Medulla oblongata (tissue), 1 donor: ENCODE measurements at regions not wholly inside any gene's neighbourhood (a gene's known extent, or its start where the extent isn't known, plus 50 kb on each side); places are given as distances from the start of the nearest gene placed in this dataset.

Experiments
- DNase-seq: peaks from one replicate; pipeline ENCODE4 v3.0.0-alpha.2; 2015; ENCODE audit errors: extremely low spot score

DNA sequence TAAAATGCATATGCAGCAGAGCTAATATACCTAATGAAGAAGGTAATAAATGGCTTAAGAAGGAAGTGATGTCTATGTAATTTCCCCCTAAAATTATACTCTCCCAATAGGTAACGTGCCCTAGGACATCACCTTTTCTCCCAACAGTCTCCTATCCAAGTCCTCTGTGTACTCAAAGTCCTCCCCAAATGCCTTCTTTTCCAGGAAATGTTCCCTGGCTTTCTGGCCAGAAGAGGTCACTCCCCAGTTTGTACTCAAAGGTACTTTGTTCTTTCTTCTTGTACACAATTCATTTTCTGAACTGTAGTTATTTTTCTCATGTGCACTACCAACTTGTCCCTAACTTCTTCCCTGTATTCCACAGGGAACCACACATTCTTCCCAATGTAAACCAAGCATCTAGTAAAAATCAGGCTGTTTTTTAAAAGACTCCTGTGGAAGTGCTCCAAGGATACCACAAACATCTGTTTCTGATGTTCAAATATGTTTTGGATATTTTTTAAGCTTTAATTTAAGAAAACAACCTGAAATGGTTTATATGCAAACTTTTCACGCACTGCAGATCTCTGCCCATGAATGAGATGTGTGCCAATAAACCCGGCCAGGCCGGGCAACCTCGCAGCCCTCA is 262.3 kb upstream of the KLF14 start:
- DNase-seq, result no peak

DNA sequence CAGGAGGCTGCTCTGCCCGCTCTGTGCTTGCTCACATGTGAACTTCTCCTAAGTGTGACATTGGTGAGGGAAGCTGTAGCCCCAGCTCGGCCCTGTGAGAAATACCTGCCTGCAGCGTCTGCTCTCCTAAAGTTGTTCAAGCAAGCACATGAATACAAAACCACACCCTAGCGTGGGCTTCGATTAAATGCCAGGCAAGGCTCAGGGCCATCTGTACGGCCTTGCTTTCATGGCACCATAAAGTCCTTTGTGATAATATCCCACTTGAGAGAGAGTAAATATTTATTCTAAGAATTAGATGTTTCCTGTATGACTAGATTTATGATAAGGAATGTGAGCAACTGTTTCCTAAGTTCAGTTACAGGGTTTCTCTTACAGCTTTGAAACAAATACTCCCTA is 262.8 kb upstream of the KLF14 start:
- no peak for DNase-seq

GRCh38 chr7:130998993-130999602 is 265.1 kb upstream of the KLF14 start:
- no peak for DNase-seq

- no peak for DNase-seq
Measured at GRCh38 chr7:130999926-131000325, 265.9 kb upstream of the KLF14 start.

- DNase-seq, result no peak
Measured at GRCh38 chr7:131000389-131000788, 266.4 kb upstream of the KLF14 start.

- DNase-seq, result no peak
Measured at GRCh38 chr7:131000873-131001272, 266.9 kb upstream of the KLF14 start.

GRCh38 chr7:131002600-131002999 is 268.6 kb upstream of the KLF14 start:
- no peak for DNase-seq

DNA sequence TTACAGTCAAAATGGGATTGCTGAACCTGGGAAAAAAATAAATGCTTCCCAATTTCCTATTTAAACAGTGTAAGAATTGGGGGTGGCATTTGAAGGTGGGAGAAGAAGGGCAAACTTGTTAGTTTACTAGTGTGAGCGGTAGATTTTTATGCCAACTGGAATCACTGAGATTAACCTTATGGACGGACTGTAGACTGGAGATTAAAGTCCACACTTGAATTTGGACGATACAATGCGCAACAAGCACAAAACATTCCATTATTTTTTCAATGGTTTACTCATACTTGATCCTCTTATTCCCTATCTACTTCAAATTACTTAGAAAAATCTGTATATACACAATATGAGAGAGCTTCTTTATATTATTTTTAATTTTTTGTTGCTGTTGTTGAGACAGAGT is 269.6 kb upstream of the KLF14 start:
- DNase-seq, result no peak

GRCh38 chr7:131004371-131004770 is 270.4 kb upstream of the KLF14 start:
- DNase-seq, result no peak

DNA sequence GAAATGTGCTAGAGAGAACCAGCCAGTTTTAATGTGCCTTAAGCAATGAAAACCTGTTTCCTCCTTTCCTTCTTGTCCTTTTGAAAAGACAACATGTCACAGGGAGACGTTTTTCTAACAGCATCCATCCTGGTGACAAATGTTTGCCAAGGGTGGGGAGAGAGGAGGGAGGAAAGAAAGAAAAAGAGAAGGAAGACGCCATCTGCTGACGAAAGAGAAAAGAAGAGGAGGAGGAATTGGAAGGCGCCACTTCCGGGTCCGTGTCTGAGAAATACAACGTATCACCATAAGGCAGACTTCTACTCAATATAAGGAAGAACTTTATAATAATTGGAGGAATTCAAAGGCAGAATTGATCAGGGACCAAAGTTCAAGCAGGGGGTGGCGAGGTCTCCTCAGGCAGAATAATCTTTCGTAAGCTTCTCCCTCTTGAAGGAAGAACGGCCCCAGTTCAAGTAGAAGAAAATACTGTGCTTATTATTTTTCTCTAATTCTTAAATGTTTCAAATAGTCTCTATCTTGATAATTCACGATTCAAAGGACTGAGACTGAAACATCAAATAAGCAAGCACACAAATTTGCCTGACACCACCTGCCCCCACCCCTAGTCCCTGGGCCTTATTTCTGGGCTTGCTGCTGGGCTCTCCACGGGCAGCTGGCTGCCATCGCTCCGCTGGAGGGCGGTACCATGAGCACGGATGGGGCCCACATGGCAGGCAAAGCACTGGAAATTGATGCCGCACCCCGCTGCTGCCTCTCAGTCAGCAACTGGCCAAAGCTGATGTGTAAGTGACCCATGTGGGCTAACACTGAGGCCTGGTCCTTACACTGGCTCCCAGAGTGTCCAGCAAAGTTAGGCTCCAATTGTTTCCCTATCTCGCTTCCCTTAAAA is 273.7 kb upstream of the KLF14 start:
- peak; percentile 93 for DNase-seq

DNA sequence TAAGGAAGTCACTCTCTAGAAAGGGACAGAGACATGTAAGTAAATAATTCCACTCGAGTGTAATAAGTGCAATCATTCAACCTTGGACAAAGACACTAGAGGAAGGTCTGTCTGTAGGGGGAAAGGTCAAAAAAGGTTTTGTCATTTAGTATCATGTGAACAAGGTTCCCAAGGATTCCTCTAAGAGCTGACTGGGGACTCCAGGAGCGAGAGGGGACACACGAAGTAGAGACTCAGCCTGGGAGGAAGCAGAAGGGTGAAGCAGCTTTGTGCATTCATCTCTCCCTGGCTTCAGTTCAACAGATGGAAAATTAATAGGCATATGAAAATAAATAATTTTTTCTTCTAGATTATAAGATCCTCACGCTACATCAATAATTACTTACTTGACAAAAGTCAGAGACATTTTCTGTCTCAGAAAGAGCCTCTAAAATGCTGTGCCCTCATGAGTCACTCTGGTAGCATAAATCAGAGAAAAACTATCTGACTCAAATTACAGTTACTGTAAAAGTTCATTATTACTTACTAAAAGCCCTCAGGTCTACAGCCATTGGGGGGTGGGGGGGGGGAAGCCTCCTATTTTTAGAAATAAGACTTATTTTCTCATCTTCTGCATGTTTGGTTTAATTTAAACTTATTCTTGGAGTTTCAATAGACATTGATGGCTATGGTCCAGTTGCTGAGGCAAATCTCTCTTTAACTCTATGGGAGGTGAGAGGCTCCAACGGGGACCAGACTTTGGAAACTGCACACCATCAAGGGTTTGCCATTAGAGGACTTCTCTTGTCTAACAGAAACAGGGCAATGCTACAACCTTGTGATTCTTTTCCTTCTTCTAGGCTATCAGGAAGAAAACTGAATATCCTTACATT is 275.1 kb upstream of the KLF14 start:
- no peak for DNase-seq

GRCh38 chr7:131010029-131010716 is 276.2 kb upstream of the KLF14 start:
- DNase-seq, result no peak

- DNase-seq, result no peak
Measured at GRCh38 chr7:131010717-131011431, 276.9 kb upstream of the KLF14 start.

DNA sequence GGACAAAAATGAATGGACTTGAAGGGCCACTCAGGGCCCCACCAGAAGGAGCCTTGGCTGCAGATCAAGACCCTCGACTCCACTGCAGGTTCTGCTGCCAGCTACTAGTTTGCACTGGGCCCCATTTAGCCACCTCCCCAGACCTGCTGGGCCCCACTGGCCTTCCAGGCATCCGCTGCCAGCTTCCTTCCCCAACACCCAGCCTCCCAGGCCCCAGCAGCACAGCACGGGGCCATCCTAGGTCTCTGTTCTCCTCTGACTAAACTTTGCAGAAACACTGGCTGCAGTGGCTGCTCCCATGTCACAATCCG is 277.4 kb upstream of the KLF14 start:
- DNase-seq, result peak; percentile 70

DNA sequence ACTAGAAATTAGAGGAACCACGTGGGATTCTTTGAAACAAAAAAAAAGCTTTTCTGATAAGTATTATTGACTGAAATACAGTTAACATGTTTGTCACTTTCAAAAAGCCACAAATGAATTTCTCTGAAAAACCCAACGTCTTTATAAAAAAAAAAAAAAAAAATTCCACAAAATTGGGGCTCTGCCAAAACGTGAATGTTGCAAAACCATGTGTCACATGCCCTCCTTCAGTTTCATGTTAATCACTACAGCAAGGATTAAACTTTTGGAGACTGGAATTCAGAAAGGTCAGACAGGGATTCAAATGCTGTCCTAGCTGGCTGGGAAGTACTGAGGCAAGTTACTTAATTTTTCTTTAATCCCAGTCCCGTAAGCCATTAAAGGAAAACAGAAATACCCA is 278.0 kb upstream of the KLF14 start:
- no peak for DNase-seq

GRCh38 chr7:131012477-131013031 is 278.5 kb upstream of the KLF14 start:
- DNase-seq, result no peak

DNA sequence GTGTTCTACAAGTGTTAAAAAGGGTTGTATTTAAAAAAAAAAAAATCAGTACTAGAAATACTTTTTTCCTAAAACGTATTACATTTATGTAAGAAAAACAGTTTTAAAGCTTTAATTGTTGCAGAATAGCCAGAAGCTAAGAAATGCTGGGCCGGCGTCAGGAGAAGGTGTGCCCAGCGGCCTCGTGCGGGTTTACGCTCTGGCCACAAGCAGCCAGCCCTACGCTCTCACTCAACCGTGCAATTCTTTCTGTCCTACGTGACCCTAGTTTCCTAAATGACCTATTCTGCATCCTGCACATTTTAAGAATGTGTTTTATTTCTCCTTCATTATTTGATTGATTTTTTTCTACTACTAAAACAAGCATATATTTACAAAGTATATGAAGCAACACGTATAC is 279.7 kb upstream of the KLF14 start:
- DNase-seq, result no peak

- DNase-seq, result no peak
Measured at GRCh38 chr7:131014906-131015656, 281.1 kb upstream of the KLF14 start.

GRCh38 chr7:131015657-131015958 is 281.6 kb upstream of the KLF14 start:
- no peak for DNase-seq

DNA sequence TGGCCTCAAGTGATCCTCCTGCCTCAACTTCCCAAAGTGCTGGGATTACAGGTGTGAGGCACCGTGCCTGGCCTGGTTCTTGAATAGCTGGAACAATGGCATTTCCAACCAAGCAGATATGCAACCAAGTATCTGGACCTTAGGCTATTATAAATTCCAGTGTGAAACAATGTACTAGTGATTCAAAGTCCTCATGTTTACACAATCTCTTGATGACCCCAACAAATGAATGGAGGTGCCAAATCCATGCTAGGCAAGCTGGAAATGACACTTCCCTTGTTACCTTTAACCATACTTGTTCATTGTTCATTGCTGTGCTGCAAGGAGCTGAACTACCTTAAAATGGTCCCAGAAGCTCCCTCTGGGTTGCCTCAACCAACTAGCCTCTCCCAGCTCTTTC is 282.2 kb upstream of the KLF14 start:
- no peak for DNase-seq
